Globus pallidus (tissue), 1 donor: ENCODE measurements at regions not wholly inside any gene's neighbourhood (a gene's known extent, or its start where the extent isn't known, plus 50 kb on each side); places are given as distances from the start of the nearest gene placed in this dataset.
"Not testable (repeated sequence)": the region's sequence is repeated elsewhere in the genome, so short reads cannot be mapped to it uniquely, and the experiment has no call there.

ENCODE experiments used
- DNase-seq: peaks from one replicate; pipeline ENCODE4 v3.0.0-alpha.2; 2015; ENCODE audit warnings: low spot score

GRCh38 chrX:146581981-146582712 is 227.4 kb upstream of the CXorf51B start:
- DNase-seq, result no peak

- no peak for DNase-seq
Measured at GRCh38 chrX:146602246-146602645, 207.3 kb upstream of the CXorf51B start.

DNA sequence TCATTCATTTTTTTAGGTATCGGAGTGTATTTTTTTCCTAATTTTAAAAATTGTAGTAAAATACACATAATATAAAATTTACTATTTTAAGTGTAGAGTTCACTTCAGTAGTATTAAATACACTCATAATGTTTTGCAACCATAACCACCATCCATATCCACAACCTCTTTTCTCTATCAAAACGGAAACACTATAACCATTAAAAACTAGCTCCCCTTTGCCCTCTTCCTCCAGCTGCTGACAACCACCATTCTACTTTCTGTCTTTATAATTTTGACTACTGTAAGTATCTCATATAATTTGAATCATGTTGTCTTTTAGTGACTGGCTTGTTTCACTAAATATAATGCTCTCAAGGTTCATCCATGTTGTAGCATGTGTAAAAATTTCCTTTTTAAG is 205.4 kb upstream of the CXorf51B start:
- DNase-seq, result no peak

DNA sequence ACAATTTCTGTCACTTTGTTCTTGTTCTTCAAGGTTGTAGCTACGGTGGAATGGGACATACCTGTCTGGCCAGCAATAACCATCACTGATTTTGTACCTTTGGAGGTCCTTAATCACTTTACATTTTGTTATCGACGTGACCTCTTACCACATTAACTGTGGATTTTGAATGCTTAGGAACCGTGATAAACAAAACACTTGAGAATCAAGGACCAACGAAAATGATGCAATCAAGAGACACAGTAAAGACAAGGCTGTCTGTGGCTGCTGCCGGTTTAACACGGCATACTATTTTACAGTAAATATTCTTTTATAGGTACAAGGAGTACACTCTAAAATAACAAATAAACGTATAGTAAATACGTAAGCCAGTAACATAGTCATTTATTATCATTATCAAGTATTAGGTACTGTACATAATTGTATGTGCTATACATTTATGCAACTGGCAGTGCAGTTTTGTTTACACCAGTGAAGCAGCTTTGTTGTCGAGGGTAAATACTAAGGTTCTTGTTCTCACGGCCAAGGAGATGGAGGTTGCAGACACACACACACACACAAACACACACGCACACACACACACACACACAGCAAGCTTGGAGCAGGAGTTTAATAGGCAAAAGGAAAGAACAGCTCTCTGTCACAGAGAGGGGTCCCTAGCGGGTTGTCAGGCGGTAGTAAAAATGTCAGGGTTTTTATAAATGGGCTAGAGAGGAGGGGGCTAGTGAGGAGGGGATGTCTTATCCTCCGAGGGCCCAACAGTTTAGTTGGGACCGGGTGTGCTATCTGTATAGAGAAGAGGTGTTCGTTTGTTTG is 194.7 kb upstream of the CXorf51B start:
- no peak for DNase-seq

DNA sequence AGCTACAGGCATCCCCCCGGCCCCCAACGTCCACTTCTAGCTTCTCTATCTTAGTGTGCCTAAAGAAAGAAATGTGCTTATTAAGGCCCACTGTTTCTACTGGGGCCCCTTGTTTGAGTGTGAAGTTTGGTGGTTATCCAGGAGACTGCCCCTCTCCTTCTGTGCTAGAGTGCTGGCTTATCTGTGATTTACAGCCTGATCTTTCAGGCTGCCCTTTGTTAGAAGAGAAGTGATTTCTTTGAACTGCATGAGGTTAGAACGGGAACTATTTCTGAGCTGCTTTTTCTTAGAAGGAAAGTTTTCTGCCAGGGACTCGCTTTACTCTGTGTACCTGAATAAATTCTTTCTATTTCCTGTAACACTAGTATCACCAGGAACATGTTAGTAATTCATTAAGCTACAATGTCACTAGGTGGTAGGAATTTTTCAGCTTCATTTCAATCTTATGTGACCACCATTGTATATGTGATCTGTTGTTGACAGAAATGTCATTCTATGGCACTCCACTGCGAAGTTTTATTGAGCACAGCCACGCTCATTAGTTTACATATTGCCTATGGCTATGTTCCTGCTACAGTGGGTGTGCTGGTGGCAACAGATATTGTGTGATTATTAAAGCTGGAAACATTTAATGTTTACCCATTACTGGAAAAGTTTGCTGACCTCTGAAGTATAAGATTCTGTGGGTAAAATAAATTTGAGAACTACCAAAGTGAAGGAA is 193.8 kb upstream of the CXorf51B start:
- no peak for DNase-seq

- not testable (repeated sequence) for DNase-seq
Measured at GRCh38 chrX:146619943-146620342, 189.6 kb upstream of the CXorf51B start.

- no peak for DNase-seq
Measured at GRCh38 chrX:146658379-146658778, 151.2 kb upstream of the CXorf51B start.

DNA sequence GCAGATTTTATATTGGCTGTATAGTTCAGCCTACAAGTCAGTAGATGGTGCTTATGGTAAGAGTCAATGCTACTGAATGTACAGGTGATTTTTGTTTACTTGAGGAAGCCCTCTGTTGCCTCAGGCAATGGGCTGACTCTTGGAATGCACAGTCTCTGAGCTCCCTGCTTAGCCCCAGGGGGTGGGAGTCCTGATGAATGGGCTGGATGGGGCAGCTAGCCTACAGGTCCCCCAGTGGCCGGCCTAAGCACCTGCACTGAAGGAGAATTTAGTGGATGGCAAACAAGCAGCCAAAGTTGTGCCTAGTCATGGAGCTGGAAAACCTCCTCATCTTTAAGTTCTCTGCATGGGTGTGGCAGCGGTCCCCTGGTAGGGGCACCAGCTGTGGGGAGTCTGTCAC is 101.8 kb upstream of the CXorf51B start:
- DNase-seq, result no peak

DNA sequence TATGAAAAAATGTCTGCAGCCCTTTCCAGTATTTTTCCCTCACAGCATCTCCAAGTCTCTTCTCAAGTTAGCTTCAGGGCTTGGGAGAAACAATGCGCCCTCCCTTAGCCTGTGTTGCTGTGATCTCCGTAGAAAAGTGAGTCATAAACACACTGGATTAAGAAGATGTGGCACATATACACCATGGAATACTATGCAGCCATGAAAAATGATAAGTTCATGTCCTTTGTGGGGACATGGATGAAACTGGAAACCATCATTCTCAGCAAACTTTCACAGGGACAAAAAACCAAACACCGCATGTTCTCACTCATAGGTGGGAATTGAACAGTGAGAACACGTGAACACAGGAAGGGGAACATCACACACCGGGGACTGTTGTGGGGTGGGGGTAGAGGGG is 100.7 kb upstream of the CXorf51B start:
- not testable (repeated sequence) for DNase-seq

GRCh38 chrX:146754268-146754667 is 55.3 kb upstream of the CXorf51B start:
- DNase-seq, result peak; percentile 21

GRCh38 chrX:146755214-146755613 is 54.4 kb upstream of the CXorf51B start:
- DNase-seq, result no peak
